Mucosa of rectum (tissue), 2 donors: ENCODE measurements at regions not wholly inside any gene's neighbourhood (a gene's known extent, or its start where the extent isn't known, plus 50 kb on each side); places are given as distances from the start of the nearest gene placed in this dataset.

Experiments
- H3K27ac ChIP-seq, 2 donors: one replicate each; pipeline ENCODE4 v1.7.0; 2013; ENCODE audit warnings: inconsistent platforms in 2 of 2, low read depth in 2 of 2, low read length in 2 of 2
- H3K27me3 ChIP-seq, 2 donors: one replicate each; pipeline ENCODE4 v1.7.0; 2013; ENCODE audit warnings: low read length in 2 of 2; ENCODE audit not compliant: control insufficient read depth in 2 of 2, insufficient read depth in 2 of 2
- H3K36me3 ChIP-seq, 2 donors: one replicate each; pipeline ENCODE4 v1.7.0; 2013; ENCODE audit warnings: low read length in 2 of 2; ENCODE audit not compliant: control insufficient read depth in 2 of 2, insufficient read depth in 2 of 2
- H3K4me1 ChIP-seq, 2 donors: one replicate each; pipeline ENCODE4 v1.7.0; 2013; ENCODE audit warnings: low read length in 2 of 2, mild to moderate bottlenecking in 1 of 2; ENCODE audit not compliant: control insufficient read depth in 2 of 2, insufficient read depth in 2 of 2
- H3K4me3 ChIP-seq, 2 donors: one replicate each; pipeline ENCODE4 v1.7.0; 2013; ENCODE audit warnings: low read length in 2 of 2
- H3K9ac ChIP-seq, 2 donors: one replicate each; pipeline ENCODE4 v1.7.0; 2013; ENCODE audit warnings: low read length in 2 of 2, low read depth in 1 of 2, mild to moderate bottlenecking in 1 of 2
- H3K9me3 ChIP-seq, 2 donors: one replicate each; pipeline ENCODE4 v1.7.0; 2013; ENCODE audit warnings: low read length in 2 of 2; ENCODE audit not compliant: control insufficient read depth in 2 of 2
- donor health status: healthy.
- donor health status: Normal muscosa, but diverticular disease.

GRCh38 chr6:138025528-138025978 is 81.7 kb downstream of the PERP start:
- no peak overlapping the region for H3K9ac ChIP-seq
- no peaks in the 10 kb centered on the region for H3K4me1 ChIP-seq
- H3K4me3 ChIP-seq: no peak overlapping the region
- no peak overlapping the region for H3K27ac ChIP-seq
- no peaks in the 10 kb centered on the region for H3K36me3 ChIP-seq
- H3K27me3 ChIP-seq: no peaks in the 10 kb centered on the region
- no peaks in the 10 kb centered on the region for H3K9me3 ChIP-seq

- H3K36me3 ChIP-seq: no peaks in the 10 kb centered on the region
- no peaks in the 10 kb centered on the region for H3K9me3 ChIP-seq
- H3K27ac ChIP-seq: no peak overlapping the region
- no peak overlapping the region for H3K9ac ChIP-seq
- no peak overlapping the region for H3K4me3 ChIP-seq
- no peaks in the 10 kb centered on the region for H3K27me3 ChIP-seq
- no peaks in the 10 kb centered on the region for H3K4me1 ChIP-seq
These were observed 80.9 kb downstream of the PERP start for GRCh38 chr6:138026342-138026741.

DNA sequence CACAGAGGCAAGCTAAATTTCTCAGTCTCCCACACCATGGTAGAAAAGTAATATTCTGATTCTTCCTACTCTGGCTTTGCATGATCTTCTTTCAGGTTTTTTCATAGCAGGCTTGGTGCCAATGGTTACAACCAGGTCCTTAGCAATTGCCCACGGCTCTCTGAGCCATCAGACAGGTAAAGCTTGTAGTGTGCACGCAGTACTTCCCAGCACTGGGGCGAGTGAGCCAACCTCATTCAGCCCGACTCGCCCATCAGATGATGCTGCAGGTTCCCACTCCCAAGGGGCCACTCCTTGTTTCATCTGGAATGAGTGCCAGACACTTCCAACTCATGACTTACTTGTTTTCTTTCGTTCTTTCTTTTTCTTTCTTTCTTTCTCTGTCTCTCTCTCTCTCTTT is 78.3 kb downstream of the PERP start:
- no peaks in the 10 kb centered on the region for H3K27me3 ChIP-seq
- H3K27ac ChIP-seq: no peak overlapping the region
- H3K36me3 ChIP-seq: no peaks in the 10 kb centered on the region
- H3K4me3 ChIP-seq: no peak overlapping the region
- H3K9me3 ChIP-seq: no peaks in the 10 kb centered on the region
- H3K4me1 ChIP-seq: no peaks in the 10 kb centered on the region
- H3K9ac ChIP-seq: no peak overlapping the region

GRCh38 chr6:138030872-138031271 is 76.3 kb downstream of the PERP start:
- Histone ChIP-seq H3K4me1 (no peaks in the 10 kb centered on the region), H3K9me3 (no peaks in the 10 kb centered on the region), H3K4me3 (no peak overlapping the region), H3K36me3 (no peaks in the 10 kb centered on the region), H3K9ac (no peak overlapping the region), H3K27me3 (no peaks in the 10 kb centered on the region), H3K27ac (no peak overlapping the region)

DNA sequence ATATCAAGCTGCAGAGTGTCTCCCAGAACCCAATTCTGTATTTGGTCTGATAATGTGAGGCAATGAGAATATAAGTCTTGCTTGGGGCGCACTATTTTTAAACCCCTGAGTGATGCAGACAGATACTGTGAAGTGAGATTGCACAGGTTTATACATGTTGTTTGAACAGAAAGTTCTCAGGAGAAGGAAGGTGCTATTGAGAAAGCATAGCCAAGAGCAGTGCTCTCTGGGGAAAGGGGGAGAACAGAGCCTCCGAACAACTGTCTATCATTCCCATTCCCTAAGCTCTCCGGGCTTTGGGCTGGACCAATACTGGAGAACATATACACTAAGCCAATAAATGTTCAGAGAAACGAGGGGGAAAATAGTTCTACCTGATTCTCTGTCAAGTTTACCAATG is 75.8 kb downstream of the PERP start:
- no peaks in the 10 kb centered on the region for H3K27me3 ChIP-seq
- no peak overlapping the region for H3K4me3 ChIP-seq
- H3K9ac ChIP-seq: no peak overlapping the region
- no peaks in the 10 kb centered on the region for H3K36me3 ChIP-seq
- no peaks in the 10 kb centered on the region for H3K9me3 ChIP-seq
- H3K27ac ChIP-seq: no peak overlapping the region
- no peaks in the 10 kb centered on the region for H3K4me1 ChIP-seq

GRCh38 chr6:138031850-138032249 is 75.4 kb downstream of the PERP start:
- H3K4me3 ChIP-seq: no peak overlapping the region
- no peak overlapping the region for H3K27ac ChIP-seq
- H3K4me1 ChIP-seq: no peaks in the 10 kb centered on the region
- no peak overlapping the region for H3K9ac ChIP-seq
- no peaks in the 10 kb centered on the region for H3K36me3 ChIP-seq
- no peaks in the 10 kb centered on the region for H3K9me3 ChIP-seq
- no peaks in the 10 kb centered on the region for H3K27me3 ChIP-seq

DNA sequence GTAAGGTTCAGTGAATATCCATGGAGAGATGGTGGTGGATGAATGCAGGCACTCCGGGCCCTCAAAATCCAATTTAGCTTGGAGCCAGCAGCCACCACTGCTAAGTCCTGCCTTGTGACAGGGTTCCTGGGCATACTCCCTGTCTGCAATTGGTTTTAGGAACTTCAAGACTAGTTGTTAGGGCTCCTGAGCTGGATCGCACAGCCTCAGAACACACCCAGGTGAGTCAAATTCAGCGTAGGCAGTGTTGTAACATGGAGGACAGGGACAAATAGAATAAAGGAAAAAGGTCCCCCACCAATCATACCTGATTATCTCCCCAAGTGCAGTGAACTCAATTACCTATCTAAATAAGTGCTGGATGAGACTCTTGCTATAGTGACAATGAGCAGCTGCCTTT is 74.6 kb downstream of the PERP start:
- Histone ChIP-seq H3K9me3 (no peaks in the 10 kb centered on the region), H3K36me3 (no peaks in the 10 kb centered on the region), H3K4me1 (no peaks in the 10 kb centered on the region), H3K9ac (no peak overlapping the region), H3K4me3 (no peak overlapping the region), H3K27ac (no peak overlapping the region), H3K27me3 (no peaks in the 10 kb centered on the region)

GRCh38 chr6:138034229-138034628 is 73.0 kb downstream of the PERP start:
- Histone ChIP-seq H3K9ac (no peak overlapping the region), H3K9me3 (no peaks in the 10 kb centered on the region), H3K4me3 (no peak overlapping the region), H3K36me3 (no peaks in the 10 kb centered on the region), H3K27me3 (no peaks in the 10 kb centered on the region), H3K4me1 (no peaks in the 10 kb centered on the region), H3K27ac (no peak overlapping the region)

GRCh38 chr6:138035070-138035469 is 72.1 kb downstream of the PERP start:
- Histone ChIP-seq H3K4me3 (no peak overlapping the region), H3K27ac (no peak overlapping the region), H3K9ac (no peak overlapping the region), H3K4me1 (no peaks in the 10 kb centered on the region), H3K27me3 (no peaks in the 10 kb centered on the region), H3K36me3 (no peaks in the 10 kb centered on the region), H3K9me3 (no peaks in the 10 kb centered on the region)

- H3K27ac ChIP-seq: no peak overlapping the region
- no peak overlapping the region for H3K4me3 ChIP-seq
- no peak overlapping the region for H3K9ac ChIP-seq
- H3K36me3 ChIP-seq: no peaks in the 10 kb centered on the region
- H3K9me3 ChIP-seq: no peaks in the 10 kb centered on the region
- H3K4me1 ChIP-seq: no peaks in the 10 kb centered on the region
- H3K27me3 ChIP-seq: no peaks in the 10 kb centered on the region
These were observed 71.1 kb downstream of the PERP start for GRCh38 chr6:138036111-138036510.

DNA sequence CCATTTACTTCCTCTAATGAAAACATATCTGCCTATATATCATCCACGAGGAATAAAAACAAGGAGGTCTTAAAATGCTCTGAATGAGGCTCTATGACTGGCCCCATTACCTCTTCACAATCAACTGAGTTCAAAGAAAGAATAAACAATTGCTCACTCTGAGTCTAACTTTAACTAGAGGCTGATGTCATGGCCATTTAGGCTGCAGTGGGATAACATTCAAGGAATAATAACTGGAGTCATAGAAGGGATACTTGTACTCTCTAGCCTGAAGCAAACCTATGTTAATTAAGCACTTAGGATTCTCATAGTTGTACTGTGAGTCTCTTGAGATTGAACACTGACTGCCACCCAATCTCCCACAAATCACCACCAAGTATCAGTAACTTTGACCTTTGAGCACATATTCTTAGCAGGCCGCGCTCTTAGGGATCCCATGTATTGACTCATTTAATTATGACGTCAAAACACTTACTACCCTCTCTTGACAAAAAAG is 70.2 kb downstream of the PERP start:
- no peak overlapping the region for H3K27ac ChIP-seq
- H3K4me1 ChIP-seq: no peaks in the 10 kb centered on the region
- no peak overlapping the region for H3K4me3 ChIP-seq
- H3K27me3 ChIP-seq: no peaks in the 10 kb centered on the region
- no peaks in the 10 kb centered on the region for H3K9me3 ChIP-seq
- H3K9ac ChIP-seq: no peak overlapping the region
- H3K36me3 ChIP-seq: no peaks in the 10 kb centered on the region
